Mesodermal cell (in vitro differentiated cells): ENCODE measurements at regions not wholly inside any gene's neighbourhood (a gene's known extent, or its start where the extent isn't known, plus 50 kb on each side); places are given as distances from the start of the nearest gene placed in this dataset.

Experiments
- H3K27ac ChIP-seq: 2 replicates; pipeline ENCODE4 v1.7.0; 2013; ENCODE audit warnings: mild to moderate bottlenecking, low read depth, low read length, moderate library complexity; ENCODE audit not compliant: severe bottlenecking
- H3K36me3 ChIP-seq: 2 replicates; pipeline ENCODE4 v1.7.1; 2013; ENCODE audit warnings: mild to moderate bottlenecking, low read length, moderate library complexity; ENCODE audit not compliant: control insufficient read depth, insufficient read depth
- H3K4me1 ChIP-seq: one replicate; pipeline ENCODE4 v1.7.1; 2013; ENCODE audit warnings: mild to moderate bottlenecking, low read length; ENCODE audit not compliant: insufficient read depth, control insufficient read depth, poor library complexity, severe bottlenecking
- H3K4me3 ChIP-seq: 2 replicates; pipeline ENCODE4 v1.7.0; 2013; ENCODE audit warnings: low read length, control low read depth, mild to moderate bottlenecking; ENCODE audit not compliant: insufficient read depth, poor library complexity, severe bottlenecking; ENCODE audit errors: extremely low read depth
- H3K9me3 ChIP-seq: 2 replicates; pipeline ENCODE4 v1.7.1; 2013; ENCODE audit warnings: mild to moderate bottlenecking, low read length, moderate library complexity; ENCODE audit not compliant: control insufficient read depth
- WGBS, 2 experiments: methylation state at CpG; one replicate each; pipeline ENCODE4 v1.1.5; 2013; ENCODE audit warnings: missing lambda C conversion rate in 2 of 2; ENCODE audit not compliant: insufficient coverage in 2 of 2; 5-methylcytosine and 5-hydroxymethylcytosine counted together

DNA sequence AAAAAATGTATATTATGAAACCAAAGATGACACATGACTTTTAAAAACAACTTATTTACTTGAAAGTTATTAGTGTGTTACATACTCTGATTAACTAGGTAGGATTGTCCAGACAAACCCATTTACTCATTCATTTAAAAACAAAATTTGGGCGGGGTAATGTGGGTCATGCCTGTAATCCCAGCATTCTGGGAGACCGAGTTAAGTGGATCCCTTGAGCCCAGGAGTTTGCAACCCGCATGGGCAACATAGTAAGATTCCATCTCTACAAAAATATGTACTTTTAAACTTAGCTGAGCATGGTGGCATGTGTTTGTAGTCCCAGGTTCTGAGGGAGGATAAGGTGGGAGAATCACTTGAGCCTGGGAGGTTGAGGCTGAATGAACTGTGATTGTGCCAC, 1414.7 kb downstream of the PLA2G4A start:
- Histone ChIP-seq H3K4me3 (no peak overlapping the region), H3K9me3 (no peaks in the 10 kb centered on the region), H3K4me1 (no peaks in the 10 kb centered on the region), H3K36me3 (no peaks in the 10 kb centered on the region), H3K27ac (no peak overlapping the region)
- WGBS, 2 experiments = no CpG with 5 or more reads among the region's 3 CpGs

DNA sequence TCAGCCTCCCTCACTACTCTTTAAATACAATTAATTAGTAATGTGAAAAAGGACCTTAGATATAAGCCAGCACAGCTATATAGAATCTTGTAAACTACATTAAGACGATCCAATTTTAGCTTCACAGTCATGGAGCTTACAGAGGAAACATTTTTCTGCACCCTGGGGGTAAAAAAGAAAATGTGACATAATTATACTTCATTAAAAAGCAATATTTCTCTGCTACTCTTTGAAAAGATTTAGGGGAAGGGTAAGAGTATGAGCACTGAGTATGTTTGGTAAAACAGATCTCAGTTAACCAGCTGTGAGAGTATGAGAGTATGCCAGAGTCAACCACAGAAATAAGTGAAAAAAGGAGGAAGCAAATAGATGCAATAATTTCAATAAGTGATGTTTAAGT, 1415.9 kb downstream of the PLA2G4A start:
- H3K9me3 ChIP-seq = no peaks in the 10 kb centered on the region
- no peak overlapping the region for H3K4me3 ChIP-seq
- no CpG with 5 or more reads among the region's 1 CpG for WGBS, 2 experiments
- H3K4me1 ChIP-seq = no peaks in the 10 kb centered on the region
- no peaks in the 10 kb centered on the region for H3K36me3 ChIP-seq
- no peak overlapping the region for H3K27ac ChIP-seq

DNA sequence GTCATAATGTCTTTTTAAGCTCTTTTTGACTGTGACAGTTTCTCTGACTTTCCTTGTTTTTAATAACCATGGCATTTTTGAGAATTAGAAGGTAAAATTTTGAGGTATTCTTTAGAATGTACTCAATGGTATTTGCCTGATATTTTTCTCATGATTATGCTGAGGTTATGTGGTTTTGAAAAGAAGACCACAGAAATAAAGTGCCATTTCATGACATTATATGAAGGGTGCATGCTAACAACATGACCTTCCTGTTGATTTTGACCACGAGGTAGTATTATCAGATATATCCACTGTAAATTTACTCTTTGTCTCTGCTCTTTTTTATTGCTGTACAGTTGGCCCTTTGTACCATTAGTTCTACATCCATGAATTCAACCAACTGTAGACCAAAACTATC, 1418.5 kb downstream of the PLA2G4A start:
- Histone ChIP-seq H3K4me3 (no peak overlapping the region), H3K9me3 (no peaks in the 10 kb centered on the region), H3K27ac (no peak overlapping the region), H3K36me3 (no peaks in the 10 kb centered on the region), H3K4me1 (no peaks in the 10 kb centered on the region)
- WGBS, 2 experiments = 100% methylated on average over 1 of the region's 1 CpG; no CpG with 5 or more reads in 1 of the 2 experiments

DNA sequence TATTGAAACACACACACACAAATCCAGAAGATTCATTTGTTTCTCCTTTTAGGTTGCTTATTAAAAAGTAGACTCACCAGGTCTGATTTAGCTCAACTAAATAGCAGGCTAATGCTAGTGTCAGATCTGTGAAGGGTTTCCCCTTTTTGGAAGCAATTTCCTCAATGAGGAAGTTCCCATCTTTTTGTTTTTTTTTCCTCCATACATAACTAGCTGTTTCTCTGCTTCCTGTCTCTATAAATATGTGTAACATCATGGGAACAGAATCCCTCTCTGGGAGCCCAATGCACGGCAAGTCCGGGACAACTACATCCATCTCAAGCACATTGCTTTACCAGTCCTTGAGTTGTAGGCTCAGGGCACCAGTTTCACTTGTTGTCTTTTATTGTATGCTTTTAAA, 1421.1 kb downstream of the PLA2G4A start:
- no peak overlapping the region for H3K4me3 ChIP-seq
- no CpG with 5 or more reads among the region's 2 CpGs for WGBS, 2 experiments

DNA sequence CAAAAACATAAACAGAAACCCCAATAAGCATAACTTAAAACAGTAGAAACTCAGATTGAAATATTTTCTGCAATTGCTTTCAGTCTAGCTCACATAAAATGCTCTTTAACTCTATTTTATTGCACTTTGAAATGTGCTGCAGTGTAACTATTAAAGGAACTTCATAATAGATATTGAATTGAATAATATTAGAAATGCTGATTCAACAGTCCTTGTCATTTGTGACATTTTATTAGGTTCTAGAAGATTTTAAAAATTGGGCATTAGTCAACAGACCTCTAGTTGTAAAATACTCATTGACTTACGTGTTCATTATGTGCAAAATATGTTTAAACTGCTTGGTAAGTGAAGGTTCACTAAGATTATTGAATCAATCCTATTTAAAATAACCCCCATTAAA, 1422.3 kb downstream of the PLA2G4A start:
- WGBS, 2 experiments = no CpG with 5 or more reads among the region's 1 CpG
- Histone ChIP-seq H3K36me3 (no peaks in the 10 kb centered on the region), H3K27ac (no peak overlapping the region), H3K9me3 (no peaks in the 10 kb centered on the region), H3K4me1 (no peaks in the 10 kb centered on the region), H3K4me3 (no peak overlapping the region)

More for the DNA sequence above, 1421.1 kb downstream of the PLA2G4A start:
- Histone ChIP-seq H3K9me3 (no peaks in the 10 kb centered on the region), H3K4me1 (no peaks in the 10 kb centered on the region), H3K36me3 (no peaks in the 10 kb centered on the region), H3K27ac (no peak overlapping the region)

DNA sequence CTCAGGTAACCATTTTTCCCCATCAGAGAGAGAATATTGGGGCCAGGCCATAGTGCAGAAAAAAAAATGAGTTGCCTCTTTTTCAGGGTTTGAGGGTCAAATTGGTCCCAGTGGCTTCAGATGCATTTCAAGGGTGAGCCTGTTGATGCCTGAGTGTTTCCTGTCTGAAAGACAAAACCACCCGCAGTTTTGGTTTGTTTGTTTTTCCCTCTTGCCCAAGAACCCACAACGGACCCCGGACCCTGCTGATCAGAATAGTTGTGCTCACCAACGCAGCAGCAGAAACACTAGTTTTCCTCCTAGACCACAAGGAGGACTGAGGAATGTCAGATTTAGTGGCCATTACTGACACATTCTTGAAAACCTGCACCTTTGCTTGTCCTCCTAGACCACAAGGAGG, 1433.1 kb downstream of the PLA2G4A start:
- peaks cover 11% of the 10 kb centered on the region for H3K9me3 ChIP-seq
- H3K4me3 ChIP-seq = no peak overlapping the region
- 92 to 100% methylated on average over 3 to 4 of the region's 4 CpGs for WGBS, 2 experiments
- H3K36me3 ChIP-seq = no peaks in the 10 kb centered on the region
- no peak overlapping the region for H3K27ac ChIP-seq
- H3K4me1 ChIP-seq = no peaks in the 10 kb centered on the region

DNA sequence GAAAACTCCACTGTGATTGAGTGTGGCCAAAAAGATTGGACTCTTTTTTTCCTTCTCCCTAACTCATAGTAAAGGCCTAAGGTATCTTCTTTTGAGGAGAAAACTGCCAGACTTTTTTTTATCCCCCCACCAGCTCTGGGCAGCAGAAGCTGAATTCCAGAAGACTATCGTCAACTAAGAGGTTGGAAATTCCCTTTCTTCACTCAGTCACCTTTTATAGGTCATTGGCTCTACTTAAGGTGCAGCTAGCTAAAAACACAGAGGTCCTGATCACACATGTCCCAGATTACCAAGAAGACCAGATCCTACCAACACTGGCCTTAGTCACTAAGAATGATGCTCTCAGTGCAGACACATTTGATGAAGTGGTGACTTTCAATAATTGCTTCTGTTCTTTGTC, 1441.2 kb downstream of the PLA2G4A start:
- Histone ChIP-seq H3K9me3 (no peaks in the 10 kb centered on the region), H3K4me3 (no peak overlapping the region), H3K27ac (no peak overlapping the region), H3K36me3 (no peaks in the 10 kb centered on the region), H3K4me1 (no peaks in the 10 kb centered on the region)
- WGBS, 2 experiments = 83 to 100% methylated on average over 1 of the region's 1 CpG

DNA sequence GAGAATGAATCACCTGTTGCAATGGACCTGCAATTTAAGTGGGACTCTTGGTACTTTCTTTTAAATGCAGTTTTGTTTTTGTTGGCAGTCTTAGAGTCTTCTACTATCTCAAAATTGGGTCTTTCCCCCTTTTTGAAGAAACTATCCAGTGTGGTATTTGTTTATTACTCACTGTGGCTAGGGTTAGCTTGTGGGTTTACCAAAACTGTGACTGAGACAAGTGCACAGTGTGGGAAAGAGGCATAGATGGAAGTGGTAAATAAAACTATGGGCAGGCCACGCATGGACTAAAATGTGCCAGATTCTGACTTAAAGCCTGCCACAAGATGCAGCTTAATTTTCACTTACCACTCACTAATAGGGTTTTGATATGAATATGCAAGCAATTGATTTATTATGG, 1441.7 kb downstream of the PLA2G4A start:
- Histone ChIP-seq H3K4me3 (no peak overlapping the region), H3K27ac (no peak overlapping the region), H3K36me3 (no peaks in the 10 kb centered on the region), H3K4me1 (no peaks in the 10 kb centered on the region), H3K9me3 (no peaks in the 10 kb centered on the region)
- no CpG with 5 or more reads among the region's 1 CpG for WGBS, 2 experiments

DNA sequence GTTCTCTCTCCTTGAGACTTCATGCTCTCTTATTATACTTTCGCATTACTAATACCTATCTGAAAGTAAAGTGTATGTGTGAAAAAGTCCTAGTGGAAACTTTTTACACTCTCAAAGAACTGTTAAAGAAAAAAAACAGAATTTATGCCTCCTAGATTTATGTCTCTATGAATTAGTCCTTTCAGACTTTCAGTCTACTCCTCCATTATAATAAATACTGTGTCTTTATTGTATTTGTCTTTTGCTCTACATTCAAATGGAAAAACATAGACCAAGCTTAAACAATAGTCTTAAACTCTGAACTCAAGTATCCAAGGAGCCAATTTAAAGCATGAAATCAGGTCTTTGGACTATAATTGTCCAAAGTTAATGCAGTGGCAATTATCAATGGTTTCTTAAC, 1449.0 kb downstream of the PLA2G4A start:
- Histone ChIP-seq H3K27ac (no peak overlapping the region), H3K9me3 (no peaks in the 10 kb centered on the region), H3K4me3 (no peak overlapping the region), H3K36me3 (no peaks in the 10 kb centered on the region), H3K4me1 (no peaks in the 10 kb centered on the region)
- no CpG with 5 or more reads among the region's 1 CpG for WGBS, 2 experiments

DNA sequence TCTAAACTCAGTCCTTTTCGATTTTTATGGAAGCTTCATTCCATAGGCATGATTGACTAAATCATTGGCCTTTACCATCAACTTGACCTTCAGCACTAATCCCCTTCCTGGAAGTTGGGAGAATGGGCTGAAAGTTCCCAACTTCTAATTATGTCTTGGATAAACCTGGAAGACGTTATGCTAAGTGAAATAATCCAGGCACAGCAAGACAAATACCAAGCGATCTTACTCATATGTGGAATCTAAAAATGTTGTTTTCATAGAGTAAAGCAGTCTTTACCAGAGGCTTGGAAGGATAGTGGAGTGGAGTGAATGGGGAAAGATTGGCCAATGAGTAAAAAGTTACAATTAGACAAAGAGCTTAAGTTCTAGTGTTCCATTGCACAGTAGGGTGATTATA, 1453.2 kb downstream of the PLA2G4A start:
- Histone ChIP-seq H3K4me1 (no peaks in the 10 kb centered on the region), H3K9me3 (no peaks in the 10 kb centered on the region), H3K27ac (no peak overlapping the region), H3K36me3 (no peaks in the 10 kb centered on the region), H3K4me3 (no peak overlapping the region)
- WGBS, 2 experiments = 92 to 100% methylated on average over 2 of the region's 3 CpGs

DNA sequence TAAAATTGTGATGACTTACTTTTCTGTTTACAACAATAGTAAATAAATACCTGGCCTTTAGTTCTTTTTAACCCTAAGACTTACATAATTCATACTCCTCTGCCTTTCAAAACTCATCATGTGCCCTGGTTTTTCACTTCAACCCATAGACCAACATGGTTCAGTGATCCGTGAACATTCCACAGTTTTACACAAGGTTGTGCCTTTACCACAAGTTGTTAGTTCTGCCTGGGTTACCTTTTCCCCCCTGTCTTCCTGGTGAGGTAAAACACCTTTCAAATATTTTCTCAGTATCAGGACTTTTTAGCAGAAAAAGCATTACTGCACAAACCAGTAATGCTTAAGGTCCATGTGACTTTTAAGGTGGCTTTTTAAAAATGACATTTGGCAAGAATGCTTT, 1466.4 kb downstream of the PLA2G4A start:
- Histone ChIP-seq H3K27ac (no peak overlapping the region), H3K4me3 (no peak overlapping the region), H3K36me3 (no peaks in the 10 kb centered on the region), H3K4me1 (no peaks in the 10 kb centered on the region), H3K9me3 (no peaks in the 10 kb centered on the region)
- 71 to 89% methylated on average over 1 of the region's 1 CpG for WGBS, 2 experiments

DNA sequence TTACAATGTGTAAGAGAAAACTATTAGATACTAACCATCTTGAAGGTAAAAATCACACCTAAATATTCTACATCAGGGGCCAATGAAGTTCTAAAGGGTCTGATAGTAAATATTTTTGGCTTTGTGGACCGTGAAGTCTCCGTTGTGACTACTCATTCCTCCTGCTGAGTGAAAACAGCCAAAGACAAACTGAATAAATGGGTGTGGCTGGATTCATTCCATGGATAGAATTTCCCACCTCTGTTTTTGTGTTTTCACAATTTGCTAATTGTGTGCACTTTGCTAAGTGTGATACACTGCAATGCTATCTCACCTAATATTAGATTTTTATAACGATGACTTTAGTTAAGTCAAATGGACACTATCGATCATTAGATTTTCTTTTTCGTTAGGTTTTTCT, 1474.0 kb downstream of the PLA2G4A start:
- Histone ChIP-seq H3K9me3 (no peaks in the 10 kb centered on the region), H3K4me1 (no peaks in the 10 kb centered on the region), H3K36me3 (no peaks in the 10 kb centered on the region), H3K4me3 (no peak overlapping the region), H3K27ac (no peak overlapping the region)
- WGBS, 2 experiments = 75 to 92% methylated on average over 2 of the region's 5 CpGs
